GM21717 (cell line): ENCODE measurements at regions not wholly inside any gene's neighbourhood (a gene's known extent, or its start where the extent isn't known, plus 50 kb on each side); places are given as distances from the start of the nearest gene placed in this dataset.
A peak's percentile ranks its signal among the peaks of the same experiment; 100 is the strongest.

Source experiments
- ATAC-seq: cut with Tn5 transposase; IDR thresholded peaks from one replicate; pipeline ENCODE4 v1.9.1; 2021; ENCODE audit warnings: mild to moderate bottlenecking, moderate library complexity; ENCODE audit not compliant: unreplicated experiment

DNA sequence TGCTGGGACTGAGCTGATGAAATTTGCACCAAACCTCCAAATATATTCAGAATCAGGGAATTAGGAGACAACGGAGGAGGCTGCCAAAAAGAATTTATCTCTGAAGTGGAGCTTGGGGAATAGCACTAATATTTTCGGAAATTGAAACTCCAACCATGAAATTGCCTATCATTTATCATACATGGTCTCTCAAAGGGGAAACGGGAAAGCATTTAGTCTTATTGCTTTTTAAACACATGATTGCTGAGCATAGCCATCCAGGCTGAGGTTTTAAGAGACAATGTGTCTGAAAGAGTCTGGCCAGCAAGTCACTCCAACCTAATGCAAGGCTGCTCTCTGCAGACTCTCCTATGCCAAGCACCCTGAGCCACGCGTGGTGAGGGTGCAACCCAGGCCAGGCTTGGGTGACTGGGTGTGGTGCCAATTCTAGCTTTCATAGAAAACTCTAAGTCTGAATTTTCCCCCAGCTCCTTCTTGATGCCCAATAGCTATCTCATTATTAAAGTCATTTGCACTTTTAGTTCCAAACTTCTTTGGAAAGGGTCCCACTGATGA is 200.2 kb downstream of the RPLP1 start:
- no peak for ATAC-seq

DNA sequence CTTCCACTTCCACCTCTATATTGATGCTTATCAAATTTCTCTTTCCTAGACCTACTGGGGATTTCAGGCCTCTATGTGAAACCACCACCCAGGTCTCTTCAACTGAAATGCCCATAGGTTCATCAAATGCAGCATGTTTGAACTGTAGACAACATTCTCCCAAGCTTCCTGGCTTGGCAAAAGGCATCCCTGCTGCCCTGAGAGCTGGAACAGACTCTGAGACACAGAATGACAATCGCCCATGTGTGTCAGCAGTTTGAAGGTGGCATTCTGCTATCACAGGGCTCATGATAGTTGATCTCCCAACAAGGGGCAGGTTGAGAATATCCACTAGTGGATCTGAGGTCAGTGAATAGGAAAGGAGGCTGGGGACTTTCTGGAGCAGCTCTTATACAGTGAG is 200.7 kb downstream of the RPLP1 start:
- ATAC-seq, result no peak

DNA sequence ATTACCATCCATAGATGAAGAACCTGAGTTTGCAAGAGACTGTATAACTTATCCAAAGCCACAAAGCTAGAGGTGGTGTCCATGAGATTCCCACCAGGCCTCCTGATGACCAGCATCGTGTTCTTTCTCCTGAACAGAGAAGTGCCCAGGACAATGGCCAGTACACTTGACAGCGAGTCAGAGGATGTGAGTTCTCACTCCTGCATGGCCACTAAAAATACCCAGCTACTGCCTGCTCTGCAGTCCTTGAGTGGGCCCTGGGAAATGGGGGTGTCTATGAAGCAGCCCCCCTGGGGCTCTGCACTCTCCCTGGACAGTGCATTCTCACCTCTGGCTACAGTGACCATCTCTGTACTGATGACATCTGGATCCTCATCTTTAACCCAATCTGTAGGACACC is 201.2 kb downstream of the RPLP1 start:
- ATAC-seq, result no peak

DNA sequence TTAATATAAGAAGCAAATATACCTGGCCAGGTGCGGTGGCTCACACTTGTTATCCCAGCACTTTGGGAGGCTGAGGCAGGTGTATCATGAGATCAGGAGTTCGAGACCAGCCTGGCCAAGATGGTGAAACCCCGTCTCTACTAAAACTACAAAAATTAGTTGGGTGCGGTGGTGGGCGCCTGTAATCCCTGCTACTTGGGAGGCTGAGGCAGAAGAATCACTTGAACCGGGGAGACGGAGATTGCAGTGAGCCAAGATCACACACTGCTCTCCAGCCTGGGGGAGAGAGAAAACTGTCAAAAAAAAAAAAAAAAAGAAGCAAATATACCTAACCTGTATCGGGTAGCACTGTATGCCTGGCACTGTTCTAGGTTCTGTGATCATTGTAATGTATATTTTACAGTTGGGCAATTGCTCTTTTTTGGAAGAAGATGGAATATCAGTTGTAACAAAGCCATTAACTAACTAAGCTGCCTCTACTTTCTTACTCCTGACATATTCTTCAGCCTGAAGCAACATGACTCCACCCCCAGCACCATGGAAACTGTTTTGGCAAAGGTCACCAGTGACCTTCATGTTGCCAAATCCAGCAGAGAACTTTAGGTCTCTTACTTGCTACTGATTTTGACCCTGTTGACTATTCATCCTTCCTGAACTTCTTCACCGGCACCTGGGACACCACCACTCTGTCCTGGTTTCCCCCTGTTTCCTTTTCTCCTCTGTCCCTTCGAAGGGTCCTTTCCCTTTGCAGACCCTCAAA is 203.8 kb downstream of the RPLP1 start:
- no peak for ATAC-seq

DNA sequence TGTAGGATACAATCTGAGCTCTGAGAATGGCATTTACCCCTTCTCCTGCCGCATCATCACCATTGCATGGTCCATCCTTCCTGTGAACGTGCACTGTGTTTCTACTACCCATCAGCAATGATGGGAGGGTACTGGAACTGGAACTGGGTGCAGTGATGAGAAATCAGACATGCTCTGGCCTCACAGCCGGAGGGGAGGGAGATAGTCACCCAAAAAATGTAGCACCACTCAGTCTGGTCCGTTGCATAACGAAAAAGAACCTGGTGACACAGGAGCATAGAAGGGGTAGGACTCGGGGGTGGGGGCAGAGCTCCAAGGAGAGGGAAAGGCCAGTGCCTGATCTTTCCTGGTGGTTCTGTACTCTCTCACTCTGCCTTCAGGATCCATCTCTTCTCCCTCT is 205.0 kb downstream of the RPLP1 start:
- no peak for ATAC-seq

DNA sequence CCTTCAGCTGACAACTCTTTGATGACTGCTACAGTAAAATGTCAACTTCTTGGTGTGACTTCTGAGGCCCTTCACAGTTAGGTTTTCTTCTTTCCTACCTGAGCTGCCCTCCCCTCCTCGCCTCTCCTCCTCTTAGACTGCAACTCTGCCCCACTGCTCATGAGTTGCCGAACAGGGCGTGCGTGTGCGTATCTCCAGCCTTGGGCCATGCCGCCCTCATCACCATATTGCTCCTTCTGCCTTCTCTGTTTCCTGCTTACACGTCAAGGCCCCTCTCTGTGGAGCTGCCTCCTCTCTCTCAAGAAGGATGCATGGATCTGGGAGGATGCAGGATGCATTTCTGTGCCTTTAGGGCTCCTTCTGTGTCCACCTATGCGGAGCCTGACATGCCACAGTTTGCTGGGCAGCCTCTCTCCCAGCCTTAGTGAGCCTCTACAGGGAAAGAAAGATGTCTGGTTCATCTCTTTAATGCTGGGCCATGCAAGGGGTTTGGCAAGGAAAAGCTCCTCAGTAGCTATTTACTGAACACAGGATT is 205.9 kb downstream of the RPLP1 start:
- no peak for ATAC-seq

DNA sequence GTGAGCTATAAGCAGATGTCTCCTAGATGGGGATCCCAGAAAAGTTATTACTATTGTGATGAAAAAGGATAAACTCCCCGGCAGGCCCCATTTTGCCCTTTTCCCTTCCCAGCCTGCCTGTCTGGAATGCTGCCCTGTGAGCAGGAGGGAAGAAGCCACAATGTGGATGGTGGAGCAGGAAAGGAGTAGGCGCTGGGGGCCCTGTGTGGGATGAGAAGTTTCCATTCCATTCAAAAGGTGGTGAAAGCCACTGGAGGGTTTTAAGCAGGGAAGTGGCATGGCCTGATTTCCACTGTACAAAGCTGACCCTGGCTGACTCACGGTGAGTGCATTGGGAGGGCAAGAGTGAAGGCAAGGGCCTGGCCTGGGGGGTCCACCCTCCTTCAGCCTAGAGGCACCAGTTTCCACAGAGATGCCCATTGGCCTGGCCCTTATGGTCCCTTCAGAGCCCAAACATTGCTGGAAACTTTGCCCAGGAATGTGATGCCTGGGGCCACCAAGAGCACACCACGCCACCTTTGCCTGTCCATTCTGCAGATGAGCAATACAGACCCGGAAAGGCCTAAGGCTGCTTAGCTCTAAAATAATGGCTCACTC is 206.9 kb downstream of the RPLP1 start:
- ATAC-seq, result no peak

DNA sequence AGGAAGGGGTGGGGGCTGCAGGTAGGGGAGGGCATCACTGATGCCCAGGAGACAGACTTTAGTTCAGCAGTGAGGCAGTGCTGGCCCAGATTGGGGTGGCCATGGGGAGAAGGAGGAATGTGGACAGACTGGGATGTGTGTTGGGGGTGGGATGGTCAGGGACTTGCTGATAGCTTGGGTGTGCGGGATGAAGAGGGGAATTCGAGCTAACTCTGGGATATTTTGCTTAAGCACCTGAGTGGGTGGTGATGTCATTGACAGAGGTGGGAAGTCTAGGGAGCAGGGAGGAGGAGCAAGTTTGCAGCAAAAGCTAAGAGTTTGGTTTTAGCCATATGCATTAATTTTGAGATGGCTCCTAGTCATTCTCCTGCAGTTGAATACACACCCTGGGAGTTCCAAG is 207.5 kb downstream of the RPLP1 start:
- no peak for ATAC-seq

DNA sequence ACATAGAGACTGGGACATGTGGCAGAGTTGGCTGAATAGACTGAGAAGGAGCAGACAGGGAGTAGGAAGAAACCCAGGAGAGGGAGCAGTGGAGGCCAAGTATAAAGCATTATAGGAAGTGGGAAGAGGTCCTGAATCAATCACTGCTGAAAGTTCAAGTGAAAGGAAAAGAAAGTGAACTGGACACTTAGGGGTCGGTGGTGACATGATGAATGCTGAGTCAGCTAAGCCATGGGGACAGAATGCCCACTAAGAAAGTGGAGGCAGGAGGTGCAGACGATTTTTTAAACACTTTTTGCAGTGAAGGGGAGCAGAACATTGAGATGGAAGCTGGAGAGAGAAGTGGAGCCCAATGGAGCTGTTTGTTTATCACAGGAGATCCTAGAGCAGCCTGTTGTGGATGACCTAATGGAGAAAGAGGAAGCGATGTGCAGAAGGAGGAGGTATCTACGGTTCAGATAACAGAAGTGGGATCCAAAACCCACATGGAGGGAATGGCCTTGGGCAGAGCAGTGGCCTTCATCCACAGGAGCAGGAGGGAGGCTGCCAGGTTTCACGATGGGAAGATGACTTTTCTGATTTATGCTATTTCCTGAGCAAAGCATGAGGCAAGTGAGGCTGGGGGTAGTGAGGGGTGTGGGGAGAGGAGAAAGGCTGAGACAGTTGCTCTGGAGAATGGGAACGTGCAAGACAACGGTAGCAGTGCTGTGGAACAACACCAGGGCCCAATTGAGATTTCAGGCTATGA is 208.2 kb downstream of the RPLP1 start:
- no peak for ATAC-seq

DNA sequence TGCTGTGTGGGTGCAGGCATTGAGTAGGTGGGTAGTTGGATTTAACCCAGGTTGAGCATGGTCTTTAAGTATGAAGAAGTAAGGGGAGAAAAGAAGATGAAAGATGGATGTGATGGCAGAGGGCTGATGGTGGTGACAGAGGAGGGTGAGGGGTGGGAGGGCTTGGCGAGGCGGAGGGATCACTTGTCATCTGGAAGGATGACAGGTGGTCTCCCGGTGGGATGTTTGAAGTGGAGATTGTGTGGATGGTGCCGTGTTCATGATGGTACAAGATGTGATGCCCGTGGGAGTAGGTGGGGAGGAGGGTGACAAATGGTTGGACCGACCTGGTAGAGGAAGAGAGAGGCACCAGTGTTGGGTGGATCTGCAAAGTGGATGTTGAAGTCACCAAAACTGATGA is 208.8 kb downstream of the RPLP1 start:
- no peak for ATAC-seq

DNA sequence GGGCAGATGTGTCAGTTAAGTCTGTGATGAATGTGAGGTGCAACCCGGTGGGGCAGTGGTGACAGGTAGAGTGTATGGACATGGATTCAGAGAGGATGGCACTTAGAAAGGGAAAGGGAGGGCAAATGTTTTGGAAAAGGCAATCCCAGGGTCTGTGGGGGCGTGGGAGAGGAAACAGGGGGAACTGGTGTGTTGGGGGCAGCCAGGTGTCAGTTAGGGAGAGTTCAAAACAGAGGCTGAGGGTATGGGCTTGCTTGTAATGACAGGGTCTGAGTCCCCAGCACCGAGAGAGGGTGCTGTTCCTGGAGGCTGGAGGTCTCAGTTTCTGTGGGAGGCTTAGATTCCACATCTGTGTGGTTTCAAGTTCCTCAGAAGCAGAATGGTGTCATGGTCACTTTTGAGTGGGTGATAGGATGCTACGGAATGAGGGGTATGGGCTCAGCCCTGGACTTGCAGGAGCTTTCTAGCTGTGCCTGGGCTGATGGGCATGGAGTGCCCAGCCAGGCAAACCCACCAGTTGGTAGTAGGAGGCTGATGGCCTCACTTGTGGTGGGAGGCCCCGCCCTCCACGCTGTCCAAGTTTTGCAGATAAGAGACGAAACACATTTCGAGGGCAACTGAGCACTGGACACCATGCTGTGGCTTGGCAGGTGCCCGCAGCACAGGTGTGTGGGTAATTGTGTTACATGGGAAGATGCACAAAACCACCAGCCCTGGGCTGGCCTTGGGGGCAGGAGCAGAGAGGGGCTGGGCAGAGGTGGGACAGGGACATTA is 209.4 kb downstream of the RPLP1 start:
- no peak for ATAC-seq

DNA sequence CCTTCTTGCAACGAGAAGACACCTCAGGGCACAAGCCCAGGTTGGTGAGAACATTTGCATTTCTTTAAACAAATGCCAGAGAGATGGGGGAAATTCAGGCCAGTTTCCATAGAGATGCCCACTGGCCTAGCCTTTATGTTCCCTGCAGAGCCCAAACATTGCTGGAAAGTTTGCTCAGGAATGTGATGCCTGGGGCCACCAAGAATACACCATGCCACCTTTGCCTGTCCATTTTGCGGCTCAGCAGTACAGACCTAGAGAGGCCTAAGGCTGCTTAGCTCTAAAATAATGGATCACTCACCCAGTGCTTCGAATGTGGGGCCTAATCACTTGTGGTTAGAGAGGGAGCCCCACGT is 210.0 kb downstream of the RPLP1 start:
- ATAC-seq, result no peak

DNA sequence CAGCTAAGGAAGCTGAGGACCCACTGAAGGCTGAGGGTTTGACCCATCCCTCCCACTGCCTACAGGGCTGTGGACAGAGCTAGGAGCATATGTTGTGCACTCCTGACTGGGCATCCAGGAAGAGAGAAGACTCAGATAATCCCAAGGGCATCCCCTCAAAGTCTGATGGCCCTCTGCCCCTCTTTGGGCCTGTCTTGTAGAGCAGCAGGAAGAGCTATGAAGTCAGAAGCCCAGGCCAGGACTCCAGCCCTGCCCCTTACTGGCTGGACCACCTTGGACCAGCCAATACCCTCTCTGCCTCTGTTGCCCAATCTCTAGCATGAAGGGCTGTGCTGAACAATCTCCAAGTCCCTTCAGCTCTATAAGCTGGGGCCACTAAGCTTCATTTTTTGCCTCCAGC is 210.8 kb downstream of the RPLP1 start:
- no peak for ATAC-seq

DNA sequence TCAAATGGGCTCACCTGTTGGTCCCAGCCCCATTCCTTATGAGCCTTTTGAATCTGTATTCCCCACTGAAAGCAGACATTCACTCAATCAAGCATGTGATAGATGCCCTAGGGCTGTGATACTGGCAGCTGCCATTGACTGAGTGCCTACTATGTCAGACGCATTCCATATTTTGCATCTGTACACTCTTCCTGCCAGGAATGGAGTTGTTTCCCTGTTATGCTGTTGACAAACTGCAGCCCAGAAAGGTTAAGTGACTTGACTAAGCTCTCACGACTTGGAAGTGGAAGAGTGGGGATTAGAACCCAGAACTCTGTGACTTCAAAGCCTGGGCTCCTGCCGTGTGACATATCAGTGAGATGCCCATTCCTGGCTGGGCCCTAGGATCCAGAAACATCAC is 211.4 kb downstream of the RPLP1 start:
- no peak for ATAC-seq

DNA sequence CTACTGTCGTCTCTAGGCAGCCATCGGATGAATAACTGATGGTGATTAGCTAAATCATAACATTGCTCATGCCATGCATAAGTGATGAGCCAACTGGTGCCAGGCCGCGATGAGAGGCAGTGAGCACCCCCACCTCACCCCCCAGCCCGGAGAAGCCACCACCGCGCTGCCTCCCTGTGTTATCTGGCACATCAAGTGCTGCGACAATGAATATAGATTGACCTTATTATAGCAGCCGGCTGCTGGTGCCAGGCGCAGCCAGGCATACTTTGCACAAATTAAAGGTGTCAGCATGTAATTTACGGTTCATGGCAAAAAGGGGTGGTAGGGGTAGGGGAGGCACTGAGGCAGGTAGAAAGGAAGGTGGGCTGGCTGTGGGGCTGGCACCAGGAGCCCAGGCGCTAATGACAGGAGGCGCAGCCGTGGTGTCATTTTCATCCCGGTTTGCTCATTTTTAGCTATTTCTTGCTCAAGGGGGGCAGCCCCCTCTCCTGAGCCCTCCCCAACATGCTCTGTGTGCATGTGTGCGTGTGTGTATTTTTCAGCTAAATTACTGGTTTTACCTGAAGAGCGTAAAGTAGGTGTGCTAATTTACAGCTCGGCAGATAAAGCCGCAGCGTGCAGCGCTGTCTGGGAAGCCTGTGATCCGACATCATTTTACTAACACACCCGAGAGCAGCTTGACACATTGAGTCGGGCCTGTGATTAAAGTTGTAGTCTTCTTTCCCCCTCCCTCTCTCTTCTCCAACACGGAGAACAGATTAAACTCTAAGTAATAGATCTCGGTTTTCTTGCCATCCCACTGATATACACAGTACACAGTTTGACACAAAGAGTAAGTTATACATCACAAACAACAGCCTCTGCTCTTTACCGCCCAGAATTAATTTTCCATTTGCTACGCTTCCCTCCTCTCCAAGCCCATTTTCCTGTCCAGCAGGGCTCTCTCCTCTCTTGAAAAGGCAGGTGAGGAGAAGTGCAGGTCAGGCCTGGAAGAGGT is 212.3 kb downstream of the RPLP1 start:
- no peak for ATAC-seq

DNA sequence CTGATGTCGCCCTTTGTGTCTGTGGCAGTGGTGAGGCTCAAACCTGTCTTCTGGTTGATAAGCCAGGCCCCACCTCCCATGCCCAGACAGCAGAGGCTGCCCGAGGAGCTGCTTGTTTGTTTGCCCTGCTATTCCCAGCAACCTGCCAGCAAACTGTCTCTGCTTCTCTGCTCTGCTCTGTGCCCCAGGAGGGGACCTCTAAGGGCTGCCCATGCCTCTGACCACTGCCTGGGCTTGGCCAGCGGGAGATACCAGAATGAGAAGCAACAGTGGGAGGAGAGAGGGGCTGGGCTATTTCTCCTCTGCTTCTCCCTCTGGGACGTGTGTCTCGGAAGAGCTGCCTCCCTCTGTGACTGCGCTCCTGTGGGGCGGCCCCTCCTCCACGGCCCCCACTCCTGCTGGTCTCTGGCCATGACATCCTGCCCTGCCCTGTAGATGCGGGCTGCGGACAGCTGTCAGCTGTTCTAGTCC is 213.1 kb downstream of the RPLP1 start:
- no peak for ATAC-seq

DNA sequence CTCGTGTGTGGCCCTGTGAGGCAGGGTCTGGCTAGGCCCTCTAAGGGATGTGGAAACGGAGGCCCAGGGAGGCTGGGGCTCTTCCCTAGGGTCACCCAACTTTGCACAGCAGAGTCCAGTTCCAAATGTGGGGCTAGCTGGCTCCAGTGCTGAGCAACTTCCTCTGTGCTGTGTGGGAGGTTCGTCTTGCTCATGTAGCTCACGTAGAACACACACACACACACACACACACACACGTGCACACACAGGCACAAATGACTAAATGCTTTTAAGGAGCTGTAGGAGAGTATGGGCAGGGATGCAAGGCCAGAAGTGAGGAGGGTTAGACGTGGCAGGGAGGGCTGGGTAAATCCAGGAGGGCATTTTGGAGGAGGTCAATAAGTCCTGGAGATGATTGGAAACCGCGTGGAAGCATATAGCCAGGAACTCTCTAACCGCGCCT is 213.8 kb downstream of the RPLP1 start:
- ATAC-seq, result no peak

DNA sequence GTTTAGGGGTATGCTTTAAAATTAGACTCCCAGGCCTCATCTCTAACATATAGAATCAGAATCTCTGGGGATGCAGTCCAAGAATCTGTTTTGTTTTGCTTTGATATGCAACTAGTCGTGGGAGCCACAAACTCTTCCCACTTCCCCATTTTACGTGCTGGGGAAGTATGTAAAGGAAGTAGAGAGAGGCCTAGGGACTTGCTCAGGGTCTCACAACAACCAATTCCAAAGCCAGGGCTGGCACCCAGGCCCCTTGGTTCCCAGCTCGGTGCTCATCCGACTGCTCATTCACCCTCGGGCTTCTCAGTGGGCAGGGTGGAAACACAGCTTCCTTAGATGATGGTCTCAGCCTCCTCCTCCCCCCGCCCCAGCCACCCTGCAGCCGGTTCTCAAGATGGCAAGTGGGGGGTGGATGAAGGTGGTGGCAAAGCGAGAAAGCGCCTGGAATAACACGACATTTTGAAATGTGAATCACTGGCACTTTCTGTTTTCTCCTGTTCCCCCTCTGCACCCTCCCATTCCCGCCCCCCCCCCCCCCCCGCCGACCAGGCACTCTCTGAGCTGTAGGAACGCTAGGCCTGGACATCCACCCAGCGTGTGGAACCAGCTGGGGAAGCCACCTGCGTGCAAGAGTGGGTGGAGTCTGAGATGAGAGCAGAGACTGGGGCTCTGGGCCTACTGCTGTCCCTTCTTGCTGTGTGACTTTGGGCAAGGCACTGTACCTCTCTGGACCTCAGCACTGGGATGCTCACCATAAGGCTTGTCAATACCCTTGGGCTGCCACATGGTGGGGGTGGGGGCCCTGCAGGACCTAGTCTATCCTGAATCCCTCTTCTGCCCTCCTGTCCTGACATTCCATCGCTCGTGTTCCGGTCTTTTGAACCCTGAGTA is 214.5 kb downstream of the RPLP1 start:
- ATAC-seq, result peak; percentile 46
